ENCODE measurements at regions not wholly inside any gene's neighbourhood (a gene's known extent, or its start where the extent isn't known, plus 50 kb on each side); places are given as distances from the start of the nearest gene placed in this dataset.

GRCh38 chr2:78963881-78964280, 61.6 kb upstream of the REG3G start:
- Histone ChIP-seq H2AFZ (ENCODE audit: low read length) (no peak overlapping the region), H3K4me1 (ENCODE audit: insufficient read depth, low read length, poor library complexity, severe bottlenecking) (no peaks in the 10 kb centered on the region), H3K9me3 (ENCODE audit: insufficient read depth, low read depth, low read length) (no peaks in the 10 kb centered on the region), H3K79me2 (ENCODE audit: insufficient read depth, low read length) (no peaks in the 10 kb centered on the region), H4K20me1 (ENCODE audit: insufficient read depth, low read length, poor library complexity, severe bottlenecking) (no peaks in the 10 kb centered on the region), H3F3A (ENCODE audit: low read depth) (no peaks in the 10 kb centered on the region), H3K9ac (ENCODE audit: low read depth, low read length, poor library complexity, severe bottlenecking) (no peak overlapping the region), H3K4me3 (ENCODE audit: low read length, poor library complexity, severe bottlenecking) (no peak overlapping the region), H3K27me3 (ENCODE audit: insufficient read depth, low read length, poor library complexity, severe bottlenecking) (no peaks in the 10 kb centered on the region), H3K9me2 (replicated peaks; ENCODE audit: low read depth, low read length) (no peaks in the 10 kb centered on the region), H3K4me2 (ENCODE audit: low read depth, low read length, poor library complexity, severe bottlenecking) (no peak overlapping the region), H3K36me3 (ENCODE audit: insufficient read depth, low read length) (no peaks in the 10 kb centered on the region)
- TF ChIP-seq CTCF (conservative IDR thresholded peaks at IDR 0.05; ENCODE audit: low read length), result no peak

GRCh38 chr2:78967294-78967693, 58.2 kb upstream of the REG3G start:
- Histone ChIP-seq H3K9ac (ENCODE audit: low read depth, low read length, poor library complexity, severe bottlenecking) (no peak overlapping the region), H3K79me2 (ENCODE audit: insufficient read depth, low read length) (no peaks in the 10 kb centered on the region), H3K9me2 (replicated peaks; ENCODE audit: low read depth, low read length) (no peaks in the 10 kb centered on the region), H3K27me3 (ENCODE audit: insufficient read depth, low read length, poor library complexity, severe bottlenecking) (no peaks in the 10 kb centered on the region), H3K4me3 (ENCODE audit: low read length, poor library complexity, severe bottlenecking) (no peak overlapping the region), H3F3A (ENCODE audit: low read depth) (no peaks in the 10 kb centered on the region), H2AFZ (ENCODE audit: low read length) (no peak overlapping the region), H3K9me3 (ENCODE audit: insufficient read depth, low read depth, low read length) (no peaks in the 10 kb centered on the region), H3K4me1 (ENCODE audit: insufficient read depth, low read length, poor library complexity, severe bottlenecking) (no peaks in the 10 kb centered on the region), H4K20me1 (ENCODE audit: insufficient read depth, low read length, poor library complexity, severe bottlenecking) (no peaks in the 10 kb centered on the region), H3K36me3 (ENCODE audit: insufficient read depth, low read length) (no peaks in the 10 kb centered on the region), H3K4me2 (ENCODE audit: low read depth, low read length, poor library complexity, severe bottlenecking) (no peak overlapping the region)
- TF ChIP-seq EZH2phosphoT487 (IDR thresholded peaks at IDR 0.05; ENCODE audit: borderline replicate concordance) (no peak), CTCF (conservative IDR thresholded peaks at IDR 0.05; ENCODE audit: low read length) (no peak)

GRCh38 chr2:78973630-78974029, 51.9 kb upstream of the REG3G start:
- TF ChIP-seq EZH2phosphoT487 (IDR thresholded peaks at IDR 0.05; ENCODE audit: borderline replicate concordance), result no peak
- TF ChIP-seq CTCF (conservative IDR thresholded peaks at IDR 0.05; ENCODE audit: low read length), result no peak
- no peak overlapping the region for H3K9ac ChIP-seq (ENCODE audit: low read depth, low read length, poor library complexity, severe bottlenecking)
- no peak overlapping the region for H3K4me2 ChIP-seq (ENCODE audit: low read depth, low read length, poor library complexity, severe bottlenecking)
- no peaks in the 10 kb centered on the region for H3K9me2 ChIP-seq (replicated peaks; ENCODE audit: low read depth, low read length)
- no peak overlapping the region for H3K4me3 ChIP-seq (ENCODE audit: low read length, poor library complexity, severe bottlenecking)
- H3K4me1 ChIP-seq (ENCODE audit: insufficient read depth, low read length, poor library complexity, severe bottlenecking), result no peaks in the 10 kb centered on the region
- H3F3A ChIP-seq (ENCODE audit: low read depth), result no peaks in the 10 kb centered on the region
- no peaks in the 10 kb centered on the region for H3K36me3 ChIP-seq (ENCODE audit: insufficient read depth, low read length)
- no peaks in the 10 kb centered on the region for H3K9me3 ChIP-seq (ENCODE audit: insufficient read depth, low read depth, low read length)
- no peak overlapping the region for H2AFZ ChIP-seq (ENCODE audit: low read length)
- no peaks in the 10 kb centered on the region for H3K79me2 ChIP-seq (ENCODE audit: insufficient read depth, low read length)
- no peaks in the 10 kb centered on the region for H4K20me1 ChIP-seq (ENCODE audit: insufficient read depth, low read length, poor library complexity, severe bottlenecking)
- H3K27me3 ChIP-seq (ENCODE audit: insufficient read depth, low read length, poor library complexity, severe bottlenecking), result no peaks in the 10 kb centered on the region

Data from Loucy (cell line).